GM23338 (cell line): ENCODE measurements at regions not wholly inside any gene's neighbourhood (a gene's known extent, or its start where the extent isn't known, plus 50 kb on each side); places are given as distances from the start of the nearest gene placed in this dataset.

ENCODE experiments used
- ATAC-seq: fragments of 200-7000 bp; cut with Tn5 transposase; 3 replicates; pipeline ENCODE4 v1.9.1; 2020
- DNase-seq: peaks from one replicate; pipeline ENCODE4 v3.0.0-alpha.2; 2015; ENCODE audit warnings: low spot score
- H2AFZ ChIP-seq: fragments of 200-600 bp; sonication (generic); 2 replicates; pipeline ENCODE4 v1.8.0; 2016; ENCODE audit warnings: antibody characterized with exemption, mild to moderate bottlenecking, moderate library complexity
- H3F3A ChIP-seq: fragments of 200-600 bp; sonication (generic); replicated peaks from 2 replicates; pipeline ENCODE4 v1.8.0; 2017; ENCODE audit warnings: antibody characterized with exemption, mixed run types, low read depth
- H3K27ac ChIP-seq: fragments of 200-600 bp; sonication (generic); 2 replicates; pipeline ENCODE4 v1.6.1; 2016; ENCODE audit warnings: low read depth
- H3K27me3 ChIP-seq: fragments of 200-600 bp; sonication (generic); 2 replicates; pipeline ENCODE4 v1.8.0; 2016; ENCODE audit warnings: mild to moderate bottlenecking, mixed run types, moderate library complexity; ENCODE audit not compliant: insufficient read depth
- H3K36me3 ChIP-seq: fragments of 200-600 bp; sonication (generic); 2 replicates; pipeline ENCODE4 v1.8.0; 2016; ENCODE audit warnings: mild to moderate bottlenecking; ENCODE audit not compliant: insufficient read depth
- H3K4me1 ChIP-seq: fragments of 200-600 bp; sonication (generic); 2 replicates; pipeline ENCODE4 v1.8.0; 2016; ENCODE audit warnings: mild to moderate bottlenecking, moderate library complexity; ENCODE audit not compliant: insufficient read depth
- H3K4me2 ChIP-seq: fragments of 200-600 bp; sonication (generic); 2 replicates; pipeline ENCODE4 v1.7.1; 2017; ENCODE audit warnings: mixed run types
- H3K4me3 ChIP-seq: fragments of 200-600 bp; sonication (generic); 2 replicates; pipeline ENCODE4 v1.6.1; 2016; ENCODE audit warnings: mixed run types
- H3K79me2 ChIP-seq: fragments of 200-600 bp; sonication (generic); replicated peaks from 2 replicates; pipeline ENCODE4 v1.8.0; 2017; ENCODE audit warnings: mild to moderate bottlenecking; ENCODE audit not compliant: insufficient read depth
- H3K9me2 ChIP-seq: fragments of 200-600 bp; sonication (generic); 2 replicates; pipeline ENCODE4 v1.8.0; 2017; ENCODE audit not compliant: insufficient read depth
- H4K20me1 ChIP-seq: fragments of 200-600 bp; sonication (generic); replicated peaks from 2 replicates; pipeline ENCODE4 v1.8.0; 2017; ENCODE audit warnings: mild to moderate bottlenecking; ENCODE audit not compliant: insufficient read depth
- H3K27ac Mint-ChIP-seq: 2 replicates; pipeline ENCODE4 v1.8.0; 2020; ENCODE audit warnings: inconsistent platforms, mild to moderate bottlenecking, moderate library complexity, mixed read lengths
- H3K27me3 Mint-ChIP-seq: 3 replicates; pipeline ENCODE4 v1.8.0; 2022; ENCODE audit warnings: low read depth, mild to moderate bottlenecking, moderate library complexity, mixed read lengths, inconsistent platforms; ENCODE audit not compliant: insufficient read depth, poor library complexity
- H3K36me3 Mint-ChIP-seq: 3 replicates; pipeline ENCODE4 v1.8.0; 2021; ENCODE audit warnings: low read depth, mild to moderate bottlenecking, inconsistent platforms, moderate library complexity, mixed read lengths
- H3K4me1 Mint-ChIP-seq: 3 replicates; pipeline ENCODE4 v1.8.0; 2020; ENCODE audit warnings: mild to moderate bottlenecking, inconsistent platforms, mixed read lengths
- H3K4me3 Mint-ChIP-seq: 3 replicates; pipeline ENCODE4 v1.8.0; 2021; ENCODE audit warnings: moderate library complexity, mild to moderate bottlenecking, inconsistent platforms, mixed read lengths
- H3K9me3 Mint-ChIP-seq: 3 replicates; pipeline ENCODE4 v1.8.0; 2020; ENCODE audit warnings: moderate library complexity, mild to moderate bottlenecking, inconsistent platforms, mixed read lengths
- EZH2 ChIP-seq: fragments of 200-600 bp; sonication (generic); IDR thresholded peaks from one replicate; pipeline ENCODE4 v1.8.0; 2017; ENCODE audit warnings: antibody characterized with exemption, mild to moderate bottlenecking, low read depth; ENCODE audit not compliant: unreplicated experiment
- EZH2phosphoT487 ChIP-seq: fragments of 200-600 bp; sonication (generic); IDR thresholded peaks from one replicate; pipeline ENCODE4 v1.8.1; 2018; ENCODE audit warnings: antibody characterized with exemption; ENCODE audit not compliant: unreplicated experiment
- JUNB ChIP-seq: IDR thresholded peaks from one replicate; pipeline ENCODE4 v1.6.1; 2016; ENCODE audit warnings: antibody characterized with exemption; ENCODE audit not compliant: unreplicated experiment
- NANOG ChIP-seq: IDR thresholded peaks from 2 replicates; pipeline ENCODE4 v1.6.1; 2016; ENCODE audit warnings: antibody characterized with exemption, borderline replicate concordance
- POLR2AphosphoS5 ChIP-seq: IDR thresholded peaks from 2 replicates; pipeline ENCODE4 v1.6.1; 2016; ENCODE audit warnings: antibody characterized with exemption, low read depth
- REST ChIP-seq: IDR thresholded peaks from one replicate; pipeline ENCODE4 v1.6.1; 2018; ENCODE audit warnings: antibody characterized with exemption; ENCODE audit not compliant: unreplicated experiment
- STAT1 ChIP-seq: IDR thresholded peaks from one replicate; pipeline ENCODE4 v1.6.1; 2016; ENCODE audit warnings: antibody characterized with exemption; ENCODE audit not compliant: unreplicated experiment
- ZNF331 ChIP-seq: fragments of 250-450 bp; sonication (Bioruptor Pico); IDR thresholded peaks from 2 replicates; pipeline ENCODE4 v1.5.0; 2020; ENCODE audit warnings: low read depth, mild to moderate bottlenecking, moderate library complexity
- TF ChIP-seq, protein P1 (sequence below), 2 experiments: fragments of 200-600 bp in 1 of 2; sonication (generic) in 1 of 2; conservative IDR thresholded peaks; 2 replicates each; pipeline versions ENCODE4 v1.5.1 to v1.6.1; 2016 to 2017; ENCODE audit warnings: antibody characterized with exemption in 2 of 2, low read depth in 2 of 2, mild to moderate bottlenecking in 2 of 2, moderate library complexity in 1 of 2
- TF ChIP-seq, protein P2 (sequence below): IDR thresholded peaks from 2 replicates; pipeline ENCODE4 v1.6.1; 2016; ENCODE audit warnings: antibody characterized with exemption

DNA sequence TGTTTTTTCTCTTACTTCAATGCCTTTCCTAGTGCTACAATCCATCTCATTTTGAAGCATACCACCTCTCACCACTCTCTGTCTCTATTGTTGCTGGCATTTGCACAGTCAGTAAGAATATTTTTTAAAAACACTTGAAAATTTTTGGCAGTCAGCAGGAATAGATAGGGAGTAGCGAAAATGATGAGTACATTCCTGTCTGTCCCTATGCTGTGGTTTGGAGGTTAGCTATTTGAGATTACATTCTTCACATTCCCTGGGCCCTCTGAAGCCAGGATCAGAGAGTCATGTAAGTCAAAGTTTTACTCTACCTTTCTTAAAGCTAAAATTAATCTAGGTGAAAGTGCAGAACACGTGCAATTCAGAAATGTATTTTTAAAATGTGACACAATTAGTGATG, 53.0 kb upstream of the MAGI2 start (continued):
- no peak for TF ChIP-seq REST

GRCh38 chr7:79504607-79505389, 51.3 kb upstream of the MAGI2 start:
- Mint-ChIP-seq H3K4me1 (peaks cover 18% of the 10 kb centered on the region), H3K9me3 (no peaks in the 10 kb centered on the region), H3K27me3 (peaks cover under 1% of the 10 kb centered on the region), H3K36me3 (no peaks in the 10 kb centered on the region), H3K27ac (peak overlapping the region; percentile 42; the same call in 1 of the 2 replicates), H3K4me3 (no peak overlapping the region)
- Histone ChIP-seq H3K27ac (no peak overlapping the region), H3K4me2 (no peak overlapping the region), H3K4me1 (peaks cover 4% of the 10 kb centered on the region; the same call in 1 of the 2 replicates), H3K4me3 (no peak overlapping the region), H3F3A (no peaks in the 10 kb centered on the region), H3K9me2 (no peaks in the 10 kb centered on the region), H4K20me1 (no peaks in the 10 kb centered on the region), H3K79me2 (no peaks in the 10 kb centered on the region), H3K27me3 (no peaks in the 10 kb centered on the region), H3K36me3 (no peaks in the 10 kb centered on the region), H2AFZ (peak overlapping the region; percentile 95)
- peak; percentile 62 for ATAC-seq
- DNase-seq: peak; percentile 32
- no peak for TF ChIP-seq REST
- TF ChIP-seq STAT1: no peak
- TF ChIP-seq ZNF331 (CRISPR knock-in tag): no peak
- no peak for TF ChIP-seq NANOG
- TF ChIP-seq POLR2AphosphoS5: no peak
- TF ChIP-seq, protein P1, sequence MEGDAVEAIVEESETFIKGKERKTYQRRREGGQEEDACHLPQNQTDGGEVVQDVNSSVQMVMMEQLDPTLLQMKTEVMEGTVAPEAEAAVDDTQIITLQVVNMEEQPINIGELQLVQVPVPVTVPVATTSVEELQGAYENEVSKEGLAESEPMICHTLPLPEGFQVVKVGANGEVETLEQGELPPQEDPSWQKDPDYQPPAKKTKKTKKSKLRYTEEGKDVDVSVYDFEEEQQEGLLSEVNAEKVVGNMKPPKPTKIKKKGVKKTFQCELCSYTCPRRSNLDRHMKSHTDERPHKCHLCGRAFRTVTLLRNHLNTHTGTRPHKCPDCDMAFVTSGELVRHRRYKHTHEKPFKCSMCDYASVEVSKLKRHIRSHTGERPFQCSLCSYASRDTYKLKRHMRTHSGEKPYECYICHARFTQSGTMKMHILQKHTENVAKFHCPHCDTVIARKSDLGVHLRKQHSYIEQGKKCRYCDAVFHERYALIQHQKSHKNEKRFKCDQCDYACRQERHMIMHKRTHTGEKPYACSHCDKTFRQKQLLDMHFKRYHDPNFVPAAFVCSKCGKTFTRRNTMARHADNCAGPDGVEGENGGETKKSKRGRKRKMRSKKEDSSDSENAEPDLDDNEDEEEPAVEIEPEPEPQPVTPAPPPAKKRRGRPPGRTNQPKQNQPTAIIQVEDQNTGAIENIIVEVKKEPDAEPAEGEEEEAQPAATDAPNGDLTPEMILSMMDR (conservative IDR thresholded peaks at IDR 0.05; ENCODE audit: low read depth in 2 of 2): no peak
- TF ChIP-seq, protein P2, sequence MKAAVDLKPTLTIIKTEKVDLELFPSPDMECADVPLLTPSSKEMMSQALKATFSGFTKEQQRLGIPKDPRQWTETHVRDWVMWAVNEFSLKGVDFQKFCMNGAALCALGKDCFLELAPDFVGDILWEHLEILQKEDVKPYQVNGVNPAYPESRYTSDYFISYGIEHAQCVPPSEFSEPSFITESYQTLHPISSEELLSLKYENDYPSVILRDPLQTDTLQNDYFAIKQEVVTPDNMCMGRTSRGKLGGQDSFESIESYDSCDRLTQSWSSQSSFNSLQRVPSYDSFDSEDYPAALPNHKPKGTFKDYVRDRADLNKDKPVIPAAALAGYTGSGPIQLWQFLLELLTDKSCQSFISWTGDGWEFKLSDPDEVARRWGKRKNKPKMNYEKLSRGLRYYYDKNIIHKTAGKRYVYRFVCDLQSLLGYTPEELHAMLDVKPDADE: no peak
- TF ChIP-seq JUNB: no peak
- no peak for TF ChIP-seq EZH2phosphoT487
- no peak for TF ChIP-seq EZH2
